Aorta (tissue), 5 donors: ENCODE measurements at regions not wholly inside any gene's neighbourhood (a gene's known extent, or its start where the extent isn't known, plus 50 kb on each side); places are given as distances from the start of the nearest gene placed in this dataset.
A peak's percentile ranks its signal among the peaks of the same experiment; 100 is the strongest.

Experiments used
- ATAC-seq: fragments of 200-7000 bp; cut with Tn5 transposase; one replicate; pipeline ENCODE4 v1.9.1; 2022; ENCODE audit warnings: moderate library complexity; ENCODE audit not compliant: low FRiP score
- DNase-seq, 2 donors: peaks; one replicate each; pipeline ENCODE4 v3.0.0-alpha.2; 2020
- H3K27ac ChIP-seq, 2 donors: one replicate each; pipeline ENCODE4 v1.5.1; 2013; ENCODE audit warnings: low read length in 2 of 2, mild to moderate bottlenecking in 2 of 2, moderate library complexity in 2 of 2, control low read depth in 1 of 2, inconsistent platforms in 1 of 2, low read depth in 1 of 2
- H3K27me3 ChIP-seq, 2 donors: one replicate each; pipeline ENCODE4 v1.6.1; 2013; ENCODE audit warnings: control low read depth in 1 of 2, low read length in 1 of 2, mild to moderate bottlenecking in 1 of 2, moderate library complexity in 1 of 2; ENCODE audit not compliant: insufficient read depth in 2 of 2, control insufficient read depth in 1 of 2
- H3K36me3 ChIP-seq, 2 donors: one replicate each; pipeline ENCODE4 v1.6.1; 2013; ENCODE audit warnings: control low read depth in 1 of 2, low read length in 1 of 2, mild to moderate bottlenecking in 1 of 2; ENCODE audit not compliant: insufficient read depth in 2 of 2, control insufficient read depth in 1 of 2
- H3K4me1 ChIP-seq, 2 donors: one replicate each; pipeline ENCODE4 v1.6.1; 2013; ENCODE audit warnings: low read length in 2 of 2, control low read depth in 1 of 2, mild to moderate bottlenecking in 1 of 2, moderate library complexity in 1 of 2; ENCODE audit not compliant: insufficient read depth in 2 of 2, control insufficient read depth in 1 of 2
- H3K4me3 ChIP-seq, 2 donors: one replicate each; pipeline ENCODE4 v1.5.1; 2013; ENCODE audit warnings: low read length in 2 of 2, control low read depth in 1 of 2, mild to moderate bottlenecking in 1 of 2
- H3K9me3 ChIP-seq: one replicate; pipeline ENCODE4 v1.6.1; 2013; ENCODE audit warnings: mild to moderate bottlenecking, low read length; ENCODE audit not compliant: control insufficient read depth
- WGBS, 2 donors: extraction: QIAGEN DNeasy Blood & Tissue Kit; methylation state at CpG; one replicate each; pipeline ENCODE4 v1.1.7; 2013; 5-methylcytosine and 5-hydroxymethylcytosine counted together
- intact Hi-C, 2 donors: fragments of 100-400 bp; cut with DNase I; formaldehyde crosslinking; loops; one replicate each; pipeline versions ENCODE4 v1.14.2 to v1.15.0; 2022
- donor health status: healthy with polysubstance abuse.
- donor health status: Bipolar disorder and iron deficiency.
- donor health status: DM: no; HTN: no; CAD: no.
- donor health status: DM: no; HTN: no; CAD: no.
- donor health status: DM: yes; HTN: yes; CAD: no.

- DNase-seq: no peak
- intact Hi-C loops: no loop called here
- WGBS, 2 donors: 30 to 34% methylated on average over 8 of the region's 8 CpGs
- H3K27ac ChIP-seq: no peak overlapping the region
- no peaks in the 10 kb centered on the region for H3K4me1 ChIP-seq
- peaks cover 2% of the 10 kb centered on the region for H3K9me3 ChIP-seq
- H3K36me3 ChIP-seq: no peaks in the 10 kb centered on the region
- ATAC-seq: no peak
- no peak overlapping the region for H3K4me3 ChIP-seq
- H3K27me3 ChIP-seq: no peaks in the 10 kb centered on the region
These were observed 339.6 kb upstream of the NOX3 start for GRCh38 chr6:155795173-155795796.

GRCh38 chr6:155791891-155792290 is 336.3 kb upstream of the NOX3 start:
- no peak overlapping the region for H3K4me3 ChIP-seq
- H3K36me3 ChIP-seq: no peaks in the 10 kb centered on the region
- H3K9me3 ChIP-seq: peaks cover 2% of the 10 kb centered on the region
- ATAC-seq: no peak
- no peaks in the 10 kb centered on the region for H3K4me1 ChIP-seq
- no peak for DNase-seq
- intact Hi-C loops: no loop called here
- WGBS, 2 donors: 85% methylated on average over 4 of the region's 4 CpGs
- no peak overlapping the region for H3K27ac ChIP-seq
- no peaks in the 10 kb centered on the region for H3K27me3 ChIP-seq

- no peaks in the 10 kb centered on the region for H3K27me3 ChIP-seq
- H3K27ac ChIP-seq: no peak overlapping the region
- intact Hi-C loops: no loop called here
- H3K36me3 ChIP-seq: no peaks in the 10 kb centered on the region
- WGBS, 2 donors: 91 to 92% methylated on average over 7 of the region's 7 CpGs
- no peaks in the 10 kb centered on the region for H3K4me1 ChIP-seq
- ATAC-seq (no peak), DNase-seq (no peak)
- H3K9me3 ChIP-seq: peaks cover 2% of the 10 kb centered on the region
- H3K4me3 ChIP-seq: no peak overlapping the region
These were observed 335.5 kb upstream of the NOX3 start for GRCh38 chr6:155791186-155791585.

- Histone ChIP-seq H3K36me3 (no peaks in the 10 kb centered on the region), H3K27ac (no peak overlapping the region), H3K9me3 (no peaks in the 10 kb centered on the region), H3K4me1 (no peaks in the 10 kb centered on the region), H3K4me3 (no peak overlapping the region), H3K27me3 (no peaks in the 10 kb centered on the region)
- DNase-seq: peak in 1 of 2 donors; percentile 55
- intact Hi-C loops: no loop called here
- ATAC-seq: no peak
- 92 to 95% methylated on average over 5 of the region's 5 CpGs for WGBS, 2 donors
These were observed 331.5 kb upstream of the NOX3 start for GRCh38 chr6:155787168-155787567.

- Histone ChIP-seq H3K9me3 (no peaks in the 10 kb centered on the region), H3K27me3 (no peaks in the 10 kb centered on the region), H3K27ac (no peak overlapping the region), H3K36me3 (no peaks in the 10 kb centered on the region), H3K4me3 (no peak overlapping the region), H3K4me1 (no peaks in the 10 kb centered on the region)
- ATAC-seq: no peak
- DNase-seq: no peak
- intact Hi-C loops: no loop called here
- WGBS, 2 donors: 97 to 100% methylated on average over 1 of the region's 1 CpG
These were observed 330.9 kb upstream of the NOX3 start for GRCh38 chr6:155786528-155786927.

GRCh38 chr6:155782739-155783459 is 327.3 kb upstream of the NOX3 start:
- H3K4me3 ChIP-seq: no peak overlapping the region
- no peaks in the 10 kb centered on the region for H3K36me3 ChIP-seq
- no peaks in the 10 kb centered on the region for H3K4me1 ChIP-seq
- DNase-seq (no peak), ATAC-seq (no peak)
- no peak overlapping the region for H3K27ac ChIP-seq
- no peaks in the 10 kb centered on the region for H3K9me3 ChIP-seq
- H3K27me3 ChIP-seq: no peaks in the 10 kb centered on the region
- intact Hi-C loops: no loop called here
- WGBS, 2 donors: 56 to 59% methylated on average over 9 of the region's 9 CpGs

GRCh38 chr6:155782320-155782731 is 326.7 kb upstream of the NOX3 start:
- Histone ChIP-seq H3K4me3 (no peak overlapping the region), H3K9me3 (no peaks in the 10 kb centered on the region), H3K27me3 (no peaks in the 10 kb centered on the region), H3K36me3 (no peaks in the 10 kb centered on the region), H3K4me1 (no peaks in the 10 kb centered on the region), H3K27ac (peak overlapping the region in 1 of 2 donors; percentile 33)
- intact Hi-C loops: no loop called here
- no peak for DNase-seq
- ATAC-seq: no peak

- intact Hi-C loops: no loop called here
- no peak for DNase-seq
- H3K4me1 ChIP-seq: no peaks in the 10 kb centered on the region
- no peak overlapping the region for H3K27ac ChIP-seq
- WGBS, 2 donors: 91 to 96% methylated on average over 2 of the region's 2 CpGs
- no peak for ATAC-seq
- no peaks in the 10 kb centered on the region for H3K27me3 ChIP-seq
- H3K4me3 ChIP-seq: no peak overlapping the region
- no peaks in the 10 kb centered on the region for H3K9me3 ChIP-seq
- no peaks in the 10 kb centered on the region for H3K36me3 ChIP-seq
These were observed 323.8 kb upstream of the NOX3 start for GRCh38 chr6:155779456-155779855.

- WGBS, 2 donors: 88 to 93% methylated on average over 2 of the region's 2 CpGs
- intact Hi-C loops: no loop called here
These were observed 322.7 kb upstream of the NOX3 start for GRCh38 chr6:155778336-155778735.

More at GRCh38 chr6:155778336-155778735, 322.7 kb upstream of the NOX3 start:
- no peak for DNase-seq
- Histone ChIP-seq H3K4me1 (no peaks in the 10 kb centered on the region), H3K4me3 (no peak overlapping the region), H3K27ac (no peak overlapping the region), H3K36me3 (no peaks in the 10 kb centered on the region), H3K27me3 (no peaks in the 10 kb centered on the region), H3K9me3 (no peaks in the 10 kb centered on the region)
- no peak for ATAC-seq
